A172 (cell line): ENCODE measurements at regions not wholly inside any gene's neighbourhood (a gene's known extent, or its start where the extent isn't known, plus 50 kb on each side); places are given as distances from the start of the nearest gene placed in this dataset.

ENCODE experiments used
- DNase-seq: peaks from one replicate; pipeline ENCODE4 v3.0.0-alpha.2; 2015; ENCODE audit warnings: low spot score

GRCh38 chr9:13717322-13718054 is 438.0 kb upstream of the MPDZ start:
- DNase-seq: no peak

- DNase-seq: no peak
These were observed 437.3 kb upstream of the MPDZ start for GRCh38 chr9:13716601-13717321.

- DNase-seq: no peak
These were observed 436.6 kb upstream of the MPDZ start for GRCh38 chr9:13716090-13716489.

GRCh38 chr9:13715430-13715829 is 435.9 kb upstream of the MPDZ start:
- DNase-seq: no peak

- DNase-seq: no peak
These were observed 428.4 kb upstream of the MPDZ start for GRCh38 chr9:13707612-13708576.

- DNase-seq: no peak
These were observed 426.4 kb upstream of the MPDZ start for GRCh38 chr9:13705918-13706317.

- no peak for DNase-seq
These were observed 425.9 kb upstream of the MPDZ start for GRCh38 chr9:13705373-13705772.

- no peak for DNase-seq
These were observed 411.1 kb upstream of the MPDZ start for GRCh38 chr9:13690595-13690994.

GRCh38 chr9:13689925-13690324 is 410.4 kb upstream of the MPDZ start:
- no peak for DNase-seq

- DNase-seq: no peak
These were observed 409.6 kb upstream of the MPDZ start for GRCh38 chr9:13688990-13689600.

- DNase-seq: no peak
These were observed 408.9 kb upstream of the MPDZ start for GRCh38 chr9:13688223-13688989.

- DNase-seq: no peak
These were observed 405.2 kb upstream of the MPDZ start for GRCh38 chr9:13684656-13685055.

- no peak for DNase-seq
These were observed 398.3 kb upstream of the MPDZ start for GRCh38 chr9:13677801-13678200.

GRCh38 chr9:13675638-13676000 is 396.1 kb upstream of the MPDZ start:
- DNase-seq: no peak

- no peak for DNase-seq
These were observed 395.6 kb upstream of the MPDZ start for GRCh38 chr9:13674926-13675637.

- no peak for DNase-seq
These were observed 393.9 kb upstream of the MPDZ start for GRCh38 chr9:13673348-13673747.

- peak; percentile 72 for DNase-seq
These were observed 386.1 kb upstream of the MPDZ start for GRCh38 chr9:13665418-13666066.

GRCh38 chr9:13661014-13661413 is 381.5 kb upstream of the MPDZ start:
- DNase-seq: no peak

GRCh38 chr9:13651969-13652663 is 372.6 kb upstream of the MPDZ start:
- DNase-seq: no peak
